HG03064 (cell line): ENCODE measurements at regions not wholly inside any gene's neighbourhood (a gene's known extent, or its start where the extent isn't known, plus 50 kb on each side); places are given as distances from the start of the nearest gene placed in this dataset.

Experiments
- ATAC-seq: cut with Tn5 transposase; IDR thresholded peaks from one replicate; pipeline ENCODE4 v1.9.1; 2021; ENCODE audit warnings: low read depth; ENCODE audit not compliant: unreplicated experiment

DNA sequence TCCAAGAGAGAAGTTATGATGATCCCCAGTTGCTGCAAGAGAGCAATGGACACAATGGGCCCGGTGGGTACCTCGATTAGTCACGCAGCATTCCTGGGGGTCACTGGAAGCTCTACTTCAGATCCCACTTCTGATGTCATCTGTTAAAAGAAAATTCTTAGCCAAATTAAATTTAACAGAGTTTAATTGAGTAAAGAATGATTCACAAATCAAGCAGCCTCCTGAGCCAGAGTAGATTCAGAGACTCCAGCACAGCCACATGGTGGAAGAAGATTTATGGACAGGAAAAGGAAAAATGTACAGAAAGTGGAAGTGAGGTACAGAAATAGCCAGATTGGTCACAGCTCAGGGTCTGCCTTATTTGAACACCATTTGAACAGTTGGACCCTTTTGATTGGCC lies 107.5 kb downstream of the SPTSSA start:
- ATAC-seq = no peak

DNA sequence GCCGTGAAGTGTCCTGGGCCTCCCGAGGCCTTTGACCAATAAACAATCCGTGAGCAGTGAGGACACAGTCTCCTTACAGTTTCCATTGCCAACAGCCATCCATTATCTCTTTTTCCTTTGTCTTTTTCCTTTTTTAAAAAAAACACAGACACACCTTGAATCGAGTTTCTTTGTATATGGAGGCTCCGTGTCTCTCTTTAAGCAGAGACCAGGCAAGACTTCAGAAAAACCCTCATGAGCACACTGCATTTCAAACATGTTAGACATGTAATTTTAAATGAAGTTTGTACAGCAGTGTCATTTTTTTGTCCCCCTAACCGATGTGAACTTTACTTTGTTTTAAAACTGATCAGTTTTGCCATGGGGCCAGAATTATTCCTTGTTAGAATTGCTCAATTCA lies 111.1 kb downstream of the SPTSSA start:
- no peak for ATAC-seq

DNA sequence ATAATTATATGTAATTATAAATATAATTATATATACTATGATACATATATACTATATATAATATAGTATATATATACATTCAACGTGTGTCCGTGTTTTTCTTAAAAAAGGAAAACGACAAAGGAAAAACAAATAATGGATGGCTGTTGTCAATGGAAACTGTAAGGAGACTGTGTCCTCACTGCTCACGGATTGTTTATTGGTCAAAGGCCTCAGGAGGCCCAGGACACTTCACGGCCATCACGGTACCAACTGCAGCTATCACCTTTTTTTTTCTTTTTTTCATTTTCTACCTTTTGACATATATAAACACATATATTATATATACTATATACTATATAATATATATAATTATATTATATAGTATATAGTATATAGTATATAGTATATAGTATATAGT lies 113.4 kb downstream of the SPTSSA start:
- ATAC-seq = no peak

DNA sequence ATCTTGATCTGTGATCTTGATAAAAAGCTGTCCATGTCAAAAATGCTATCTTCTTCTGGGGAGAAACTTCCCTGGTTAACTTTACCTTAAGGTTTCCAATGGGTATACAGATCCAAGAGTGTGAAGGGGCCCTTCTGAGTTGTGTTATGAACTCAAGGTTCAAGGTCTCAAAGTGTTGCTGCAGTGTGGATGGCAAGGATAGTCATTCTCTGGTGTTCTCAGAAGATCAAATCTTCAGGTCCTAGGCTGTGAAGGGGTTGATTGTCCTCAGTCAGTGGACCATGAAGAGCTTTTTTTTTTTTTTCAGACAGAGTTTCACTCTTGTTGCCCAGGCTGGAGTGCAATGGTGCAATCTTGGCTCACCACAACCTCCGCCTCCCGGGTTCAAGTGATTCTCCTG lies 114.4 kb downstream of the SPTSSA start:
- peak; percentile 59 for ATAC-seq

DNA sequence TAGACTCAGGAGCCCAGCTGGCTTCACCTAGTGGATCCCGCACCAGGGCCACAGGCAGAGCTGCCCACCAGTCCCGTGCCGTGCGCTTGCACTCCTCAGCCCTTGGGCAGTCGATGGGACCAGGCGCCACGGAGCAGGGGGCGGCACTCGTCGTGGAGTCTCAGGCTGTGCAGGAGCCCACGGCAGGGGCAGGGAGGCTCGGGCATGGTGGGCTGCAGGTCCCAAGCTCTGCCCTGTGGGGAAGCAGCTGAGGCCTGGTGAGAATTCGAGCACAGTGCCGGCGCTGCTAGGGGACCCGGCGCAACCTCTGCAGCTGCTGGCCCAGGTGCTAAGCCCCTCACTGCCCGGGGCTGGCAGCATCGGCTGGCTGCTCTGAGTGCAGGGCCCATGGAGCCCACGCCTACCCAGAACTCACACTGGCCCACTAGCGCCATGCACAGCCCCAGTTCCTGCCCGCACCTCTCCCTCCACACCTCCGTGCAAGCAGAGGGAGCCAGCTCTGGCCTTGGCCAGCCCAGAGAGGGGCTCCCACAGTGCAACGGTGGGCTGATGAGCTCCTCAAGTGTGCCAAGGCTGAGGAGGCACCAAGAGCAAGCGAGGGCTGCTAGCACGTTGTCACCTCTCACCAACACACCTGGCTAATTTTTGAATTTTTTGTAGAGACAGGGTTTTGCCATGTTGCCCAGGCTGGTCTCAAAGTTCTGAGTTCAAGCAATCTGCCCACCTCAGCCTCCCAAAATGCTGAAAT lies 116.1 kb downstream of the SPTSSA start:
- no peak for ATAC-seq

DNA sequence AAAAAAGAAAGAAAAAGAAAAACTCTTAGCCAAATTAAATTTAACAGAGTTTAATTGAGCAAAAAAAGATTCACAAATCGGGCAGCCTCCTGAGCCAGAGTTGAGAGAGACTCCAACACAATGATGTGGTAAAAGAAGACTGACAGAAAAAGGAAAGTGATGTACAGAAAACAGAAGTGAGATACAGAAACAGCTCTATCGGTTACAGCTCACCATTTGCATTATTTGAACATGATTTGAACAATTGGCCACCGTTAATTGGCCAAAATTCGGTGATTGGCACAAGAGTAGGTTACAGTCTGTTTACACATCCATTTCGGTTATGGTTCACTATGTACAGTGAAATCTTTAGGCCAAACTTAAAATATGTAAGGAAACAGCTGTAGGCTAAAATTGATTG lies 117.7 kb downstream of the SPTSSA start:
- ATAC-seq = no peak

DNA sequence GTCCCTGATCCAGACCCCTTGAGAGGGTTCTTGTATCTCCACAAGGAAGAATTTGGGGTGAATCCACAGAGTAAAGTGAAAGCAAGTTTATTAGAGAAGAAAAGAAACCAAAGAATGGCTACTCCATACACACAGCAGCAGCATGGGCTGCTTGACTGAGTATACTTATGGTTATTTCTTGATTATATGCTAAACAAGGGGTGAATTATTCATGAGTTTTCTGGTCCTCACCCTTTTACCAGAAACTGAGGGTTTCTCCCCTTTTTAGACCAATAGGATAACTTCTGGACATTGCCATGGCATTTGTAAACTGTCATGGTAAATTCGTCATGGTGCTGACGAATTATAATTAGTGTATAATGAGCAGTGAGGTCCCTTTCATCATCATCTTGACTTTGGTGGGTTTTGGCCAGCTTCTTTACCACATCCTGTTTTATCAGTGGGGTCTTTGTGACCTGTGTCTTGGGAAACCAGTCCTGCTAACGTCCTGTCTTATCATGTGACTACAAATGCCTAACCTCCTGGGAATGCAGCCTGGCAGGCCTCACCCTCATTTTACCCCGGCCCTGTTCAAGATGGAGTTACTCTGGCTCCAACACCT lies 121.9 kb downstream of the SPTSSA start:
- no peak for ATAC-seq

DNA sequence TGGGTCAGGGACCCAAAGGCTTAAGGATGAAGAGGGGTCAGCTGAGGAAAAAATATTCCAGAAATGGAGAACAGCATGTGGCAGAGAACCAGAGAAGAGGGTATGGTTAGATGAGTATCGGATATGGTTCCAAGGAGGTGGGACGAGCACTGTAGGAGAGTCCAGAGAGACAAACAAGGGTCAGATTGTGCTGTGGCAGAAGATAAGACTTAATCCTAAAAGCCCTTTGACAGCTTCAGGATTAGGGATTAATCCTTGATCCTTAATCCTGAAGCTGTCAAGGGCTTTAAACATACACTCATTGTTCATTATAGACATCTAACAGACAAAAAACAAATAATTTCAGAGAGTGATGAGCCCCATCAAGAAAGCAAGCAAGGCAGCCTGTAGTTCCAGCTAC lies 124.0 kb downstream of the SPTSSA start:
- ATAC-seq = no peak

DNA sequence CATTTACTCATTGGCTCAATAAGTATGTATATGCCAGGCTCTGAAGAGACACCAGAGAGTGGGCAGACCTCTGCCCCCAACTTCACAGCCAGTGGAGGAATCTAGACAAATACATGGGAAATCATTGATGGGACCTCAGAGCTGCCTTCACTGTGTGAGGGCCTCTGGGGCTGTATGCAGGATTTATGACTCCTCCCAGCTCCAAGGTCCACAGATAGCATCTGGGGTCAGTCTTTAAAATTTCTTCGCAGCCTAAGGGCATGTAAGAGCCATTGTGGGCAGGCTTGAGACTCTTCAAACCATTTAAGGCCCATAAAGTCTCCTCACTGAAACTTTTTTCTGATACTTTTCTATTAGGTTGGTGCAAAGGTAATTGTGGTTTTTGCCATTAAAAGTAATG lies 125.5 kb downstream of the SPTSSA start:
- no peak for ATAC-seq

DNA sequence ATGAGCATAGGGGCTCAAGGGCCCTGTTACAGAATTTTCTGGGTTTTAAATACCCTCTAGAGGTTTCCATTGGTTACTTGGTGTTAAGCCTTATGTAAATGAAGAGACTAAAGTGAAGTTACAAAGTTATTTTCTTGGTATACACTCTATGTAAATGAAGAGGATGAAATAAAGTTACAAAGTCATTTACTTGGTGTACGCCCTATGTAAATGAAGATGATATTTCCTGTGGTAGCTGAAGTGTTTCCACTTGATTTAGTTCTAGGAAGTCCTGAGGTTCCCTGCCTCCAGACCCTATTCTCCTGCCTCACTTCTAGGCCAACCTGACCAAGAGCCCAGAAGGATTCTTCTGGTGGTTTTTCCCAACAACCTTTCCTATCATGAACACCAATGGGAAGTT lies 126.1 kb downstream of the SPTSSA start:
- ATAC-seq = no peak

DNA sequence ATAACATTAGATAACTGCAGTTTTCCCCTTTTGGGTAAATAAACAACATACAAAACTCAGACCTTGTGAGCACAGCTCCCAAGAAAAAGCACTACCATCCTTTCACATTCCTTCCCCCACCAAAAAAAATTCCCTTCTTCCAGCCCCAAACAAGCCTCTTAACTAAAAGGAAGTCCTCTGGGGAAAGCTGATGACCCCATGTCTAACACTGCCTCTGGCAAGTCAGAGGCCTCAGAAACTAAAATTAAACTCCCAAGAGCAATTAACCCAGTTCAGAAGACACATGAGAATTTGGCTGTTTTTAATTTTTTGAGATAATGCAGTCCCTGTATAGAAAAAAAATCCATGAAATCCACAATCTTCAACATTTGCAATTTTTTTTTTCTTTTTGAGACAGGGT lies 127.7 kb downstream of the SPTSSA start:
- no peak for ATAC-seq

DNA sequence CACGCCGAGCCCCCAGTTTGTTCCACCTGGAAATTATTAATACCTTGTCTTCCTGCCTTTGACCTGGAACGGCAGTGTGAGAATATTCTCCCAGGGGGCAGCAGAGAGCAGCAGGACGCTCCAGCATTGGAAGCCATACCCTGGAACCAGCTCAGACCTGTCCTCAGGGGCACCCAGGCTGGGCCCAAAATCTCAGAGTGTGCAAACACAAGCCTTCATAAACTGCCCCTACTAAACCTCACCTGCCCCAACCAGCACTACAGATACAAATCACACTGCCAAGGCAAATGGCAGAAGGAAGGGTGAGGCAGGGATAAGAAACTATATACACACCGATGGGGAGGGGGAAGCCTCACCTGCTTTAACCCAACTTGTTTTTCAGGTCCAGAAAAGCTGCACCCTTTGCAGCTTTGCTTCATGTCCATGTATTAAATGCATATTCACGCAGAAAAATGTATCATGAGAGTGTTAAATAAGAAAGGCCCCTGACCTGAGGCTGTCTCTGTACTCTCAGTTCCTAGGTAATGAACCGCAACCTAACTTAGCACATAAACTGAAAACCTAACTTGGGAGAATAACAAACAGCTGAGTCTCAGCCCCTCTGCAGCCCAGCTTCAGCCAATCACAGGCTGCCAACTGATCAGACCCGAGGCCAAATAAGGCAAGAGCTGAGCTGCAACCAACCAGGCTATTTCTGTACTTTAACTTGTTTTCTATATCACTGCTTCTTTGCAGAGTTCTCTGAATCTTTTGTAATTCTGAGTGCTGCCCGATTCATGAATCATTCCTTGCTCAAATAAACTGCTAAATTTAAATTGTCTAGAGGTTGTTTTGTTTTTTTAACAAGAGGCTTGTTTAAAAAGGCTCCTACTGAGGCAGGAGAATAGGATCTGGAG lies 130.1 kb downstream of the SPTSSA start:
- ATAC-seq = peak; percentile 64

DNA sequence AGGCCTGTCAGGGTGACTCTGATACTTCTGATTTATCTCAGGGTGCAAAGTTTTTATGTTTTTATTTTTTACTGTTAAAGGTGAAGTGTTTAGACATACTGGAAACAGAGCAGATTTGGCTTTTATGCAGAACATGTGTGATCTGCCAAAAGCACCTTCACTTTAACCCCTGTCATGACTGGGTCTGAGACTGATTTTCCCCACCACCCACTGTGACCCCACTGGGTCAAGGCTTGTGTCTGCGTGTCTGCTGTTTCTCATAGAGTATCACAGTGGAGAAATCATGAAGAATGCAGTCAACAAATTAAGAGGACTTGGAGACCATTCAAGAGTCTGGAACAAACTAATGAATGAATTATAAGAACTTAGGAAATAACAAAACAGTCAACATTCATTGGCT lies 131.2 kb downstream of the SPTSSA start:
- ATAC-seq = no peak

DNA sequence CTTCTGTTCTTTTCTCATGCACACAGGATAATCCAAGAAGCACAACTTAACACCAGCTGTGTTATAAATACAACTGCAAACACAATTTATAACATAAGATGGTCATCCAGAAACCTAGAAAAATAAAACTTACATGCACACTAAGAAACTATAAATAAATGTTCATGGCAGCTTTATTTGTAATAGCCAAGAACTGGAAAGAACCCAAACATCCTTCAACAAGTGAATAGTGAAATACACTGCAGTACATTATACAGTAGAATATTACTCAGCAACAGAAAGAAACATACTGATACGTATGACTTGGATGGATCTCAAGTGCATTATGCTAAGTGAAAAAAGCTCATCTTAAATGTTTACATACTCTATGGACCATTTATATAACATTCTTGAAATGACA lies 132.7 kb downstream of the SPTSSA start:
- ATAC-seq = no peak

DNA sequence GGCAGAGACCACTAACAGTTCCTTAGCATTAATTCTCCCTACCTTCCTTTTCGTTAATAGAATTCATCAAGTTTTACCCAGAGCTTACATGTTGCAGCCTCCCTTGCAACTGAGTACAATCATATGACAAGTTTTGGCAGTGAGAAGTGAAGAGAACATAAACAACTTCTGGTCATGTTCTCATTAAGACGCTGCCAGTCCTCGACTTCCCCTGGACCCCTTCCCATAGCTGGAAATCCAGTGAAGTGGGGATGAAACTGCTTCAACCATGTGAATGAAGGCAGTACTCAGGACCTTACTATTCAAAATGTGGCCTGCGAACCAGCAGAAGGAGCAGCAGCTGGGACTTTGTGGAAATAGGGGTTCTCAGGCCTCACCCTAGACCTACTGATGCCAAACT lies 133.9 kb downstream of the SPTSSA start:
- no peak for ATAC-seq

DNA sequence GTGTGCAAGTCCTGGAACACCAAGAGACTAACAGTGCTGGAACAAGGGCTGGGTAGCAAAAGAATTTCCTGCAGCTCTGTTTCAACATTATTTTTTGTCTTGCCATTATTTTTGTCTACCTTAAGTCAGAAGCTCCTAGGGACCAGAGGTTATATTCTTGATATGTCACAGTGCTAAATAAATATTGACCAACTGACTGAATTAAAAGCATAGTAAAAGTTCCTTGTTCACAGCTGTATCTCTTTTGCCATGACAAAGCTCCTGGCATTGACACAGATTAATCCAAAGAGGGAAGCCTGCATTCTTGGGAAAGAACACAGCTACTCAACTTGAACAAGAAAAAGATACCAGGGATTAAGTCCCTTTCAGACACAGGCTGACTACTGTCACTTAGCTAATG lies 136.5 kb downstream of the SPTSSA start:
- no peak for ATAC-seq

DNA sequence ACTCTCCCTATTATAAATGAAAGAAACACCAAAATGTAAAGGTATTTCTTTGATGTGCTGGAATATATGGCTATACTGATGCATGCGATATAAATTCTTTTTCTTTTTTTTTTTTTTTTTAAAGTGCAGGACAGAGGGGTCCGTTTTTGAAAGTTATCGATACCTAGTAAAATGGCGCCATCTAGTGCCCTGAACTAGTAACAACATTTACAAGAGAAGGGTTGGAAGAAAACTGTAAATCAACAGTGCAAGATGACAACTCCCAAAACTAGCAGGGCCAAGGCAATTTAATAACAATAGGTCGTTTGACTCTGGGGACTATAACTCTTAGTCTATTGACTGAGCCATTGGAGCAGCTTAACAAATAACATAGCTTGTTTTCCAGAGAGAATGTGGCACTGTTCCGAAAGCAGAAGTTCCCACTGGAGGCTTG lies 137.7 kb downstream of the SPTSSA start:
- ATAC-seq = no peak

DNA sequence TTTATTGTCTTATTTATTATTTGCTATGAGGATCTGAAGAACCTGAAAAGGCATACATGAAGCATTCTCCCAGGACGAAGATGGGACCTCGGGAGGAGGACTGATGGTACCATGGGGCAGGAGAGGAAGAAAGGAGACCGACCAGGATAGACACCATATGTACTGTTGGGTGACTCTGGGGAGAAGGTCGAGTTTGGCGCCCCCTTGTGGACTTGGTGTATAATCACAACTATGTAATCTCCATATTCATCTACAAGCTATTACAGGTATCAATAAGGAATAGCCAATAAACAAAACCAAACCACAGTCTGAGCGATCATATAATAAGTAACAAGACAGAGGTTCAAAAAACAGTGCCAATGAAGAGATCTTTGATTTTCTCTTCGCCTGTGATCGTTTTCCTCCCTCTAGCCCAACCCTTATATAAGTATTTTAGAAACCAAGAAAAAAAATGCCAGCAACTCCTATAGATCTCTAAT lies 139.1 kb downstream of the SPTSSA start:
- ATAC-seq = no peak

DNA sequence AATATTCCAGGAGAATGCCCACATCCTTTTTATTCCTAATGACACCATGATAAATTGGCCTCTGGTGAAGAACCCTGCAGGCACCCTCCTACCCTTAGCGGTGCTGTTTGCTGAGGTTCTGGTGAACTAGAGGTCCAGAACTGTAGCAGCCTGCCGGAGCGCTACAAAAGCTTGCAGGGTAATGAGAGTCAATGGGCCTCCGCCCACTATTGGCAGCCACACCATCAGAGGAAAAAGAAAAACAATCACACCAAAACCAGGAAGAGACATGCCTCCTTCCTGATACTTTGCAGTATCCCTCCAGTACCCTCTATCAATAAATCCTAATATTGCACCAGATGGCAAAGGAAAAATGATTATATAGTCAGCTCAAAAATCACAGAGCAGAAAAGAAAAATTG lies 142.9 kb downstream of the SPTSSA start:
- no peak for ATAC-seq

DNA sequence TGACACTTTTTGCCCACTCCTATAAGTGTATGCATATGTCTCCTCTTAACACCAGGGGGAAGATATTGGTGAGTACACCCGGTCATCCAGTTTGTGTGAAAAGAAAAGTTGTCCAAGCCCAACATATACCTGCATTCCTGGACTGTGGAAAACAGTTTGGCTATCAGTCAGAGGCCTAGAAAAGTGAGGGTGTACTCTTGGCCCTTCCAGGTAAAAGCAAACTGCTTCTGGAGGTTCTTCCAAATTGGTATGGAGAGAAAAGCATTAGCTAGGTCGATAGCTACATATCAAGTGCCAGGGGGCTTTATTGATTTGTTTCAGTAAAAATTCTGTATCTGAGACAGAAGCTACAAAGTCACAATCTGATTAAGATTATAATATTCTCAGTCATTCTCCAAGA lies 144.0 kb downstream of the SPTSSA start:
- ATAC-seq = no peak

DNA sequence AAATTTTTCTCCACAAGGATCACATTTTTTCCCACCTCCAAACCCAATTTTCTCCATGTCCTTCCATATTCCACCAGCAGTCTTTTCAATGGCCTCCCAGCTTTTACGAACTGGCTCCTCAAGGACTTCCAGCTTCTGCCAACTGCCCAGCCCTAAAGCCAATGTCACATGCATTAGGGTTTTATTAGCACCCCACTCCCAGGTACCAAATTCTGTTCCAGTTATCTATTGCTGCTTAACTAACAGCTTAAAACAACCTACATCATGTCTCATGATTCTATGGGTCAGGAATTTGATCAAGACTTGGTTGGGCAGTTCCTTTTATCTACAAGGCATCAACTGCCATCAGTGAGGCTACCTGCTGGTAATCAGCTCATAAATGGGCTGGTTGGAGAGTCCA lies 151.3 kb downstream of the SPTSSA start:
- no peak for ATAC-seq
